GM21529 (cell line): ENCODE measurements at regions not wholly inside any gene's neighbourhood (a gene's known extent, or its start where the extent isn't known, plus 50 kb on each side); places are given as distances from the start of the nearest gene placed in this dataset.

Experiments used
- ATAC-seq: cut with Tn5 transposase; IDR thresholded peaks from one replicate; pipeline ENCODE4 v1.9.1; 2021; ENCODE audit not compliant: unreplicated experiment

DNA sequence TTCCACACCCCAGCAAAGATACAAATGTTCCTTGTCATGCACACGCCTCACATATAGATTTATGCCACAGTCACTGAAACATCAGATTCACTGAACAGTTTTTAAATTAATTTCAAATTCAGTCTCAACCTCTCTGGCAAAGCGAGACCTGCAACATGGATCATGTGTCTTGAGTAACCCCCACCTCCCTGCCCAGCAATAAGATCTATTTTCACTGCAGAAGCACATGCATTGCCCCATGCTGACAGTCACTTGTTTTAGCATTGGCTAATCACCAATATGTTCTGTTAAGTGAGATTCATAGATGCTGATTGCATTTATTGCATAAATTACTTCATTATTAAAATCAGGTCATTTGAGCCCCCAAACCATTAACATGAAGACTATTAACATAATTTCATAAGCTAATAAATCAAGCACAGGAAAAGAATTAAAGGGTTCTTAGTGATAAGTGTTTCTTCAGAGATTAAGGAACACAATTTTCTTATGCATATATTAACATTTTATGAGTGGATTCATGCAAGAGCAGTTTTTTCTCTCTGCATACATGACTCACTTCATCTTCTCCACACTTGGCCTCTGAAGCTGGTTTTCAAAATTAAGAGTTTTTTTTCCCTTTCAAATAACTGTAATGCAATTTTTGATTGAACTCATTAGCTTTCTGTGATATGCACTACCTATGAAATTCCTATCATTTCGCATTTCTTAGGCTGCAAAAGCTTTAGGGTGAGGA, 173.2 kb upstream of the SOX4 start:
- ATAC-seq = no peak

DNA sequence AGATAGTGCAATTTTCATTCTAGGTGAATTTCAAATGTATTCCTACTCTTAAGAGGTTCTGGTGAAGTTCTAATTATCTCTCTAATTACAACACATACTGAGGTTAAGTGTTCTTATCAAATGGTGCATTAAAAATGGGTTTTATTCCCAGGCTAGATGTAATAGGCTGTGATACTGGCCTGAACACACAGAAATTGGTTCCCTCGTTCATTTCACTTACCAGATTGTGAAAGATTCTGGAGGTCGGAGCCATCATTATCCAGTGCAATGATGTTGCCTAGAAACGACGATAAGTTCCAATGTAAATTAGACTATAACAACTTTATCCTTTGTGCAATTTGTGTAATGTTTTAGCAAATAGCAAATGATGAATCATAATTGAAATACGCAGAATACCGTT, 172.6 kb upstream of the SOX4 start:
- no peak for ATAC-seq

DNA sequence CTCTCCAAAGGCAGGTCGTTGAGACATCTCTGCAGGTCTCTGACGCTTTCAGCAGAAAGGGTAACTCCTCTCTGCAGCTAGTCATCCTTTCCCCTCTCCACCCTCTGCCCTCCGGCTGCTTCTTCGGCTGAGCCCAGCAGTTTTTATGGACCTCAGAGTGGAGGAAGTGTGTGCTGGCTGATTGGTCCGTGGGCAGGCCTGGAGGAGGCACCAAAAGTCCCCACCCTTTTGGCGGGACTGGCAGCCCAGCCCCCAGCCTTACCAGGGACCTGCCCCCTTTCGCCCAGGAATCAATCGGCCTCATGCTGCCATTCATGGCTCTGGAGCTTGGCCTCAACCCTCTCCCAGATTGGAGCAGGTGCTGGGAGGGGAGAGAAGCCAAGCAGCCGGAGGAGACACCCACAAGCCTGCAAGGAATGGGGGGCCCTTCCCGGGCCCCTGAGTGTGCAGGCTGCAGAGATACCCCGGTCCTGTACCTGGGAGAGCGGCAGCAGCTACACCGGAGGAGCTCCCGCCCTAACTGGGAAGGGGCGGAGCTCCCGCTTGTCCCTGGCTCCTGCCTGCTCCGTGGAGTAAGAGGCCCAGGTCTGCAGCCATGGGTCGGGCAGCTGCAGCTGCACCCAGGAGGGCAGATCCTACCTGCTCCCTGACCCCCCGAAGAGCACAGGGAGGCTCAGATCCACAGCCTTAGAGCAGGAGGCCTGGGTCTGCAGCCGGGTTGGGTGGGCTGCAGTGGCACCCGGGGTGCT, 170.3 kb upstream of the SOX4 start:
- ATAC-seq = no peak

DNA sequence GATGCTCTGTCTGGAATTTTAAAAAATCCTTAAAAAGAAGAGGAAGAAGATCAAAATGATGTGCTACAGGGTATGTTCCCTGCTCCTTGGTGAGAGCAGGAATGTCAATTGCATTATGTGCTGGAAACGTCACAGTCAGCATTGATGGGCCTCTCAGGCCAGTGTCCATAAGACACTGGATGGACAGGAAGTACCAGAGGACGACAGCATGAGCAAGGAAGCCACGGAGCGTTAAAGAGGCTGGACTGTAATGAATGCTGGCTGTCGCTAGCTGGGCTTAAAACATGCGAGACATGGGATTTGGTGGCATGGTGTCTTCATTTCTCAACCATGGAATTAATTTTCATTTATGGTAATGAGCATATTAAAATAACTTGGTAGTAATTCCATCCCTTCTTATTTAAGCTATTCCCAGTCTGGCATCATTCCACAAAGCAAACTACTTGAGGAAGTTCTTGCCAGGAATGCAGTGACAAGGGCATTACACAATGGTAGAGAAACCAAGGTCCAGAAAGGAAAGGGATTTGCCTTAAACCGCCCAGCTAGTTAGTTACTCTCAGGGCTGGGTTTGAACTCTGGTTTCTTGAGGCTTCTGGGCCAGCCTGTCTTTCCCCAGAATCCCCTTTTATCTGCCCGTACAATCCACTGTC, 166.6 kb upstream of the SOX4 start:
- no peak for ATAC-seq

DNA sequence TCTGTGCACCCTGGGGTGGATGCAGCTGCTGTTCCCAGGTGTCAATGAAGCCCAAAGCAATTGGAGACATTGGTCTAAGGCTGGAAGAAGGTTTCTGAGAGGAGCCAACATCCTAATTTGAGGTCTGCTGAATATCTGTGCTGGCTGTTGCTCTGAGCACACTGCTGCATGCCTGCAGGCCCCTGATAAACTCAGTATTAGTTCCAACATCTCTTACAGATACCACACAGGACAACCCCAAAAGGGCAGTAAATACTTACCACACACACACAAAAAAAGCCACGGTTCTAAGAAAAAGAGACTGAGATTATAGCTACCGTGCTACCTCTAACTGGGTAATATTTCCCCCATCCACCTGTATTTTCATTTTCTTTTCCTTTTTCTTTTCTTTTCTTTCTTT, 164.3 kb upstream of the SOX4 start:
- no peak for ATAC-seq

DNA sequence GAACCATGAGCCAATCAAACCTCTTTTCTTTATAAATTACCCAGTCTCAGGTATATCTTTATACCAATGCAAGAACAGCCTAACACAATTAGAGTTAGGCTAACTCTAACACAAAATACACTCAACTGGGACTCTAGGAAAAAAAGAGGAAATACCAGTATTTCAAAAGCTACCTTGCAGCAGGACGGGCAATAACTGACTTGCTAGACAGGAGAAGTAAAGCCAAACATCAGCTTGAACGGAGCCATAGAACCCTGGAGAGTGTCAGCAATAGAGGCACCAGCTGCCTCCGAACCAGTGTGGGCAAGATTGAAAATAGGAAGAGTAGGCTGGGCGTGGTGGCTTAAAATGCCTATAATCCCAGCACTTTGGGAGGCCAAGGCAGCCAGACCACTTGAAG, 162.0 kb upstream of the SOX4 start:
- ATAC-seq = no peak

DNA sequence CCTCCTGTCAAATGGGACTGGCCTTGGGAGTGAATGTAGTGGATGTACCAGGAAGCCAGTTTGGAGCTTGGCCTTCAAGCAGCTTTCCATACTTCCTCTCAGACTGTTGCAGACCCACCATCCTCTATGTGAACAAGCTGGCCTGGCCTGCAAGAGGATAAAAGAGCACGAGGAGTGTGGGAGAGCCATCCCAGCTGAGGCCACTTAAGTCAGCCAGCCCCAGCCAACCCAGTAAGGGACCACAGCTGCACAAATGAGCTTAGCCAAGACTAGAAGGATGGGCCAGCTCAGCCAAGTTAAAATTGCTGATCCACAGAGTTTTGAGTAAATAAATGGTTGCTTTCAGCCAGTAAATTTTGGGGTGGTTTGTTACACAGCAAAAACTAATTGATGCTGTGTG, 156.9 kb upstream of the SOX4 start:
- ATAC-seq = no peak

DNA sequence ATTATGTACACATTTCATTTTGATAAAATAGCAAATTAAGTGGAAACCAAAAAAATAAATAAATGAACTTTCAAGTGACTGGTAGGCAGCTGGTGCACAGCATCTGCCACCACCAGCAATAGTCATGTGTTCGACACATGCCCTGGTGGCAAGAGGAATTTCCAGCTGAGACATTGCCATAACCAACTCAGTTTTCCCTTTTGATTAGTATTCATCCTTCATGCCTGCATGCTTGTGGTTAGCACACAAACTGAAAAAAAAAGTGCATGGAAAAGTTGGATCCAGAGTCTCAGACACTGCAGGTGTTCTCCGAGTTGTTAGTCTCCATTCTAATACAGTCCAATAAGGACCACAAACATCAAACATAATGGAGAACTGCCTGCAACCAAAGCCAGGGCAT, 156.0 kb upstream of the SOX4 start:
- no peak for ATAC-seq

DNA sequence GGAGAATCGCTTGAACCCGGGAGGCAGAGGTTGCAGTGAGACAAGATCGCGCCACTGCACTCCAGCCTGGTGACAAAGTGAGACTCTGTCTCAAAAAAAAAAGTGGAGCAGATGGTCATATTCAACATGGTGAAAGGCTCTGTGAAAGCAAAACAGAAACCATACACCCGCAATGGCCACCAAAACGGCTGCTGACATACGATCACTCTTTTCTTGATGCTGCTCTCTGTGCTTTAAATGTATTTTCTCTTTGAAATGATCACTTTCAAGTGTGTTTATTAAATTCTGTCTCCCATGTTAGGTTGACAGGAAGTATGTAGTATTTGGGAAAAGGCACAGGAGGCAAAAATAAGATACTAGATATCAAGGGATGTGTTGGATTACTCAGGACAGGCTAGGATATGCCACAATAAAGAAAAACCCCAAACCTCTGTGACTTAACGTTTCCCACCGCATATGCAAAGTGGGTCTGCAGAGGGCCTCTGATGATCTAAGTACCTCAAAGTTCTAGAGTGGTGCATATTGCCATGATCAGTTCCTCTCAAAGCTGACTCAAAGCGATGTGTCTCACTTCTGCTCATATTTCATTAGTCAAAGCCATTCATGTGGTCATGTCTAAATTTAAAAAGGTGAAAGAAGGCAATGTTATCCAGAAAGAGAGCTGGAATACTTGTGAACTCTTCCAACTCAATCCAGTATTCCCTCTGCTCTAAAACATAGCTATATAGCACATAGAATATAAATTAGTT, 155.1 kb upstream of the SOX4 start:
- ATAC-seq = peak; percentile 97

DNA sequence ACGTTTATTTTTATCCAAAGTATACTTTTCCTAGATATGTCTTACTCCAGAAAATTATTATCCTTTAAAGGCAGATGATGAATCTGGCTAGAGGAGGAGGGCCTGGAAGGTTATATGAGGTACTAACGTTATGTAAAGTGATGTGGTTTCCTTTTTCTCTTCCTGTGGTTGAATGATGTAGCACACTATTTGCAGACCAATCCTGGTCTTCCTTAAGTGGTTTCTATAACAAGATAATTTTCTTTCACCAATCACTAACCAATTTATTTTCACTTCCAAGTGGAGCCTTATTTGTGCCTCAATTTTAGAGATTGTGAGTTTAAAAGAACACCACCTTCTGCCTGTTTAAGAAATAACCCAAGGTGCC, 154.6 kb upstream of the SOX4 start:
- ATAC-seq = peak; percentile 53

DNA sequence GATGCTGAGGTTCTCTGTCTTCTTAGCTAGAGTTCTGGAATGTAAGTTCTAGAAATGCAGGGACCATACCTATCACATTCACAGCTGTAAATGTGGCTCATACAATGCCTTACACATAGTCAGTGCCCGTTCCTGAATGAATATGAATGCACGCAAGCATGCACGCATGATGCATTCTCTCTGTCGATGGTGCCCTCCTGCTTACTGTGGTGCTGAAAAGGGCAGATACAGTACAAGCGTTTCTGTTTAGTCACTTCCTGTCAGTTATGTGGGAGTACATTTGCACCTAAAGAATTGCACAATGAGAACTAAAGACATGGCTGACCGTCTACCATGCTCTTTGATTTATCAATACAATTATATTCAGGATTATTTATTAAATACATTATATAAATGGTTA, 152.2 kb upstream of the SOX4 start:
- no peak for ATAC-seq

DNA sequence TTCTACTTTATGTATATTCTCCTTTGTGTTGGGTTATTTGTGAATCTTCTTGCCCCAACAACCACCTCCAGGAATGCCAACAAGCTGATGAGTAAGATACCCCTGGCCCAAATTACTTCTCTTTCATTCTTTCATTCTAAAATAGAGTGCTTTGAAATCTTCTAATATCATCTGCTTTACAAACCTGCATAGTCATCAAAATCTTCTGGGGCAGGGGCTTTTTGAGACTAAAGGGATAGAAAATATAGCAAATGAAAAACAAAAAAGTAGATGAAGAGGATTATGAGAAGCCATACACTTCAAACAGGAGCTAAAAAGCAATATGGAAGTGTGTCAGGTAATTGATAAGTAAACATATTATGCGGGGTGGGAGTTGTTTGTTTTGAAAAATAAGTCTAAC, 150.7 kb upstream of the SOX4 start:
- no peak for ATAC-seq

DNA sequence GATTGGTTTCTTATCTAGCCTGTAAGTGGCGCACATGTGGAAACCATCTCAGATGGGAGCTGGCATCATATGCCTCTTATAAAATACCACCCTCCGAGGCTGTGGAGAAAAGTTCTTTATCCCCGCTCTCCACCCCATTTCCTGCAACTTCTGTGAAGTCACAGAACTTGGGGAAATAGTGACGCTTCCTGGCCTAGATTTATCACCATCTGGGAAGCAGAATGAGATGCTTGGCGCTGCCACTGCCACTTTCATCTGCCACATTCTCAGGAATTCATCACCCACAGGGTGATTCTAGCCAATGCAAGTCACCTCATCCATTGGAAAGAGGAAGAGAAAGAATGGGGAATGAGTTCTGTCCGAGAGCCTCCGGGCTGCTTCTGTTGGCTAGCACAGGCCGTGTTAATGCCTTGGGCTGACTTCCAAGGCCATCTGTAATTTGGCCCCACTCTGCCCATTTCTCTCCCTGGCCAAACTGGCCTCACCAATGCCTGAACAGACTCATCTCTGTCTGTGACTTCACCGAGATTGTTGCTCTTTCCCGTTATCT, 148.8 kb upstream of the SOX4 start:
- no peak for ATAC-seq

DNA sequence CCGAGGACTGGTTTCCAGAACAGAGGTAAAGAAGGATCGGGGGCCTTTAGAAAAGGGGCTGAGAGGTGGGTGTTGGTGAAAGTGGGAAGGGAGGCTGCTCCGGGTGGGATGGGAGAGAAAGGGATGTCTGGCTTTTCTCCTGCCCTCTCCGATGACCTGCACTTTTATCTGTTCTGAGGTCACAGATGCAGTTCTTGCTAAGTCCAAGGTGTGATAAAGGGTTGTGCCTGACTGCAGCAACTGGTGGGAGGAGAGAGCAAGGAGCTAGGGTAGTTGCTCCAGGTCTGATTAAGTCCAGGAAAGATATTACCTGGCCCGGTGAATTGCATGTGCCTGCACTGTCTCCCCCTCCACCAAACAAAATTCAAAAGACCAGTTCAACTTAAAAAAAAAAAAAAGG, 145.6 kb upstream of the SOX4 start:
- no peak for ATAC-seq

DNA sequence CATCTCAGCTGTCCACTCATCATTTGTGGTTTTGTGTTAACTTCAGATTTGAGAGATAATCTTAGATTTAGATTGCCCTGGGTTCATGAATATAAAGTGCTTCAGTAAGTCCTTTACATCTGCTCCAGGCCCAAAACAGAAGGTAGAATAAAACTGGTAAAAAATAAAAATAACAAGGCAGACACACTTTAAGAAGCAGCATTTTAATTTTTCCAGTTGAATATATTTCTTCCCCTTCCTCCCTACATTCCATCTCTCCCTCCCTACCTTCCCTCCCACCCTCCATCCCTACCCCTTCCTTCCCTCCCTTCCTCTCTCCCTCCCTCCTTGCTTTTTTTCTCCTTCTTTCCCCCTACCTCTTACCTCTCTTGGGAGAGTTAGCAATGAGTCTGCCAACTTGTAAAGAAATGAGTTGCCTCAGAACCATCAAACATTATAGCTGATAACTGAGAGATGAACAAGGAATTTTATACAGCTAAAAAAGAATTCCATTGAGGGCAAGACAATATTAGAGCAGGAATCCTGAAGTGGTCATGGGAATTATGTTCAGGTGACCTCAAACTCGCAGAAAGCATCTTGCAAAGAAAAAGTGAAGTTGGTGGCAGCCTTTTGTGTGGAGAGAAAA, 145.0 kb upstream of the SOX4 start:
- ATAC-seq = no peak

DNA sequence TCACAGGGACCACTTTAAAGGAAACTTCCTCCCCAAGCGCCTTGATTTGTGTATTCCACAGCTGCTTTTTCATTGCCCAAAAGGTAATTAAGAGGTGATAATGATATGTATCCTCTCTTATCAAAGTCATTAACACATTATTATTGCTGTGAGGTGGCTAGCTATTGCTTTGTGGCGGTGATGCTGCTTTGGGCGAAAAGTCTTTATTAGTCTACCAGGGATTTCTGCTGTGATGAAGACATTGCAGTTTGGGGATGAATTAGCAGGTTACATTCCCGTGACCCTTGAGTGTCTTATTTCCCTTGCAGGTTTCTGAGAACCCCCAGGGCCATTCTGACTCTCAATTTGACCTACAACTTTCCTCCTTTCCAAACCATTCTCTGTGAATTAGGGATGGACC, 143.4 kb upstream of the SOX4 start:
- no peak for ATAC-seq

DNA sequence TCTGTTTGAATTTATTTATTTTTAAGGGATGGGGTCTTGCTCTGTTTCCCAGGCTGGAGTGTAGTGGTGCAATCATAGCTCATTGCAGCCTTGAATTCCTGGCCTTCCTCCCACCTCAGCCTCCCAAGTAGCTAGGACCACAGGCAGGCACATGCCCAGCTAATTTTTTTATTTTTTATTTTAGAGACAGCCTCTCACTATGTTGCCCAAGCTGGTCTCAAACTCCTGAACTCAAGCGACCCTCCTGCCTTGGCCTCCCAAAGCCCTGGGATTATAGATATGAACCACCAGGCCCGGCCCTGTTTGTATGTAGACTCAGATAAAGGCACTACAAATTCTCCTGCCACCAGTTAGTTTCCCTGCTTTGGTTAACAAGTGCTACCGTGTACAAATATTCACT, 142.9 kb upstream of the SOX4 start:
- ATAC-seq = no peak

DNA sequence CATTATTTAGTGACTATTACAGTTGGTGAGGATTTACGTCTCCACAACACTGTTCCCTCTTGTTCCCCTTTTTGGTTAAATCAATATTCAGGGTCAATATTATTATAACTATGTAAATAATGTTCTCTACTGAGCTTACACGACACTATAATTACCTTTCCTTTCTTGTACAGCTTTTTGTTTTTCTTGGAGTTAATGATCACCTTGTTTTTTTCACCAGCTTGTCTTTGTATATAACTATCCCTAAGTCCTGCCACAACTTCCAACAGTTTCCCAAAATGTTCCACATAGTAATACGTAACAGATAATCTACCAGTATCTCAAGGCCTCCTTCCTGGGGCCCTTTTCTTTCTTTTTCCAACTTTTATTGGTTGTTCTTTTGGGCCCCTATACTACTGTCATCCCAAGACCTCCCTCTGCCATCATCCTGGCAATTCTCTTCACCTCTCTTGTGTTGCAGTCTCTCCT, 142.0 kb upstream of the SOX4 start:
- ATAC-seq = no peak

DNA sequence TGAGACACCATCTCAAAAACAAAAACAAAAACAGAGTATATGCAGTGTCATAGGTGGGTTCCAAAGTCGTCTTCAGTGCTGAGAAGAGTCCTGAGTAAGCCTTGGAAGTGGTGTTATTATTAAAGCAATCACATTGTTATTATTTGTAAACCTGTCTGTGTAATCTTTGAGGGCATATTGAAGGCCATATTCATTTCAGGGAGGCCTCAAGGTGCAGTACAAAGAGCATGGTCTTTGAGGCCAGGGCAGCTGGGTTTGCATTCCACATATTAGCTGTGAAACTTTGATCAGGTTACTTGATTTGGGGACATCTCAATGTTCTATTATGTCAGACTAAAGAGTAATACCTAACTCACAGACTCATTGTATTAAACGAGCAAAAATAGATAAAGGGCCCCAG, 139.3 kb upstream of the SOX4 start:
- no peak for ATAC-seq

DNA sequence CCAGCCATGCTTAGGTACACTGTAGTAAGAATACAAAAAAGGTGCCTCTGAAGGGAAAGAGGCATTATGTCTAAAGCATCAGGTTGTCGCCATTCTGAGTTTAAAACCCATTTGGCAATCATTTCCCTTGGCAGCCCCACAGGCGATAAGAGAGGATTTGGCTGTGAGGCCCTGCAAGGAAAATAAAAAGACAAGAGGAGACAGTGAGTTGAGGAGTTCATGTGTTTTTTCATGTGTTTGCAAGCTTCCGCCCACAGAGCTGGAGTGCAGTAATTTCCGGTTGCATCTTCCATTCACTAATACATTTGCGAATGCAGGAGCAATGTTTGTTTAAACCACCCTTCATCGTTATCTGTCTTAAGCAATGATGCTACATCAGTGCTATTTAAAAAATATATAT, 138.5 kb upstream of the SOX4 start:
- ATAC-seq = no peak

DNA sequence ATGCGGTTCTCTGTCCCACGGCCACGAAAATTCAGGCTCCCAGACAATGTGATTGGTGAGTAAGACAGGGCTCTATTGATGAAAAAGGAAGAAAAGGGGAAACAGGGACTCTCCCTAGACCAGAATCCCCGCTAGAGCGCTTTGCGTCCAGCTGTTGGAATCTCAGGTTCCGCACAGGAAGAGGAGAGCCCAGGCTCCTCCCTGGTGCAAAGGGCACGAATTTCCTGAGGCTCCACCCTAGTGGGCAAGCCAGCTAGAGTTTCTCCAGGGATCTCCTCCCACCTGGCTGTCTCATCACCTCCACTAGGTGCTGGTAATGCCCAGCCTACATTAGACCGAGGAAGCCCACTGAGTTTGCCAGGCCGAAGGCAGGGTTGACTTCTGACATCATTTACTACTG, 135.9 kb upstream of the SOX4 start:
- ATAC-seq = no peak
